ENCODE measurements at regions not wholly inside any gene's neighbourhood (a gene's known extent, or its start where the extent isn't known, plus 50 kb on each side); places are given as distances from the start of the nearest gene placed in this dataset.

- TF ChIP-seq EZH2phosphoT487 (IDR thresholded peaks at IDR 0.05; ENCODE audit: low read depth) = no peak
- no peak overlapping the region for H3K9ac ChIP-seq (ENCODE audit: low read length)
- no peaks in the 10 kb centered on the region for H3K27me3 ChIP-seq (ENCODE audit: low read depth, low read length)
- no peaks in the 10 kb centered on the region for H3K36me3 ChIP-seq (replicated peaks; ENCODE audit: low read depth, low read length)
- no peaks in the 10 kb centered on the region for H4K20me1 ChIP-seq (ENCODE audit: insufficient read depth, low read length)
- no peak overlapping the region for H2AFZ ChIP-seq (ENCODE audit: low read depth, low read length)
- no peaks in the 10 kb centered on the region for H3K79me2 ChIP-seq (ENCODE audit: low read length)
- H3K4me1 ChIP-seq (ENCODE audit: low read length) = no peaks in the 10 kb centered on the region
- no peak overlapping the region for H3K4me3 ChIP-seq (ENCODE audit: low read length)
- H3K9me3 ChIP-seq (ENCODE audit: insufficient read depth, low read length) = no peaks in the 10 kb centered on the region
- no peak overlapping the region for H3K4me2 ChIP-seq (ENCODE audit: low read length)
- no peak overlapping the region for H3K27ac ChIP-seq (ENCODE audit: low read length)
These were observed 759.0 kb downstream of the SLITRK6 start for GRCh38 chr13:85040215-85040614.

GRCh38 chr13:85031771-85032170, 767.4 kb downstream of the SLITRK6 start:
- Histone ChIP-seq H3K4me3 (ENCODE audit: low read length) (no peak overlapping the region), H3K9ac (ENCODE audit: low read length) (no peak overlapping the region), H4K20me1 (ENCODE audit: insufficient read depth, low read length) (no peaks in the 10 kb centered on the region), H3K27ac (ENCODE audit: low read length) (no peak overlapping the region), H2AFZ (ENCODE audit: low read depth, low read length) (no peak overlapping the region), H3K4me1 (ENCODE audit: low read length) (no peaks in the 10 kb centered on the region), H3K27me3 (ENCODE audit: low read depth, low read length) (no peaks in the 10 kb centered on the region), H3K79me2 (ENCODE audit: low read length) (no peaks in the 10 kb centered on the region), H3K4me2 (ENCODE audit: low read length) (no peak overlapping the region), H3K36me3 (replicated peaks; ENCODE audit: low read depth, low read length) (no peaks in the 10 kb centered on the region), H3K9me3 (ENCODE audit: insufficient read depth, low read length) (no peaks in the 10 kb centered on the region)
- no peak for TF ChIP-seq EZH2phosphoT487 (IDR thresholded peaks at IDR 0.05; ENCODE audit: low read depth)
- no peak for TF ChIP-seq CTCF (IDR thresholded peaks at IDR 0.05; ENCODE audit: low read depth, low read length)

- H3K27me3 ChIP-seq (ENCODE audit: low read depth, low read length) = no peaks in the 10 kb centered on the region
- H3K4me1 ChIP-seq (ENCODE audit: low read length) = no peaks in the 10 kb centered on the region
- H3K4me3 ChIP-seq (ENCODE audit: low read length) = no peak overlapping the region
- TF ChIP-seq CTCF (IDR thresholded peaks at IDR 0.05; ENCODE audit: low read depth, low read length) (no peak), EZH2phosphoT487 (IDR thresholded peaks at IDR 0.05; ENCODE audit: low read depth) (no peak)
- H3K27ac ChIP-seq (ENCODE audit: low read length) = no peak overlapping the region
- no peaks in the 10 kb centered on the region for H3K36me3 ChIP-seq (replicated peaks; ENCODE audit: low read depth, low read length)
- H3K9me3 ChIP-seq (ENCODE audit: insufficient read depth, low read length) = no peaks in the 10 kb centered on the region; the same call in 1 of the 2 replicates
- no peaks in the 10 kb centered on the region for H3K79me2 ChIP-seq (ENCODE audit: low read length)
- H3K4me2 ChIP-seq (ENCODE audit: low read length) = no peak overlapping the region
- no peak overlapping the region for H3K9ac ChIP-seq (ENCODE audit: low read length)
- H4K20me1 ChIP-seq (ENCODE audit: insufficient read depth, low read length) = no peaks in the 10 kb centered on the region
- H2AFZ ChIP-seq (ENCODE audit: low read depth, low read length) = no peak overlapping the region
These were observed 771.2 kb downstream of the SLITRK6 start for GRCh38 chr13:85028035-85028434.

- Histone ChIP-seq H3K27ac (ENCODE audit: low read length) (no peak overlapping the region), H3K9me3 (ENCODE audit: insufficient read depth, low read length) (no peaks in the 10 kb centered on the region; the same call in 1 of the 2 replicates), H2AFZ (ENCODE audit: low read depth, low read length) (no peak overlapping the region), H4K20me1 (ENCODE audit: insufficient read depth, low read length) (no peaks in the 10 kb centered on the region), H3K4me3 (ENCODE audit: low read length) (no peak overlapping the region), H3K36me3 (replicated peaks; ENCODE audit: low read depth, low read length) (no peaks in the 10 kb centered on the region), H3K27me3 (ENCODE audit: low read depth, low read length) (no peaks in the 10 kb centered on the region), H3K79me2 (ENCODE audit: low read length) (no peaks in the 10 kb centered on the region), H3K4me2 (ENCODE audit: low read length) (no peak overlapping the region), H3K4me1 (ENCODE audit: low read length) (no peaks in the 10 kb centered on the region), H3K9ac (ENCODE audit: low read length) (no peak overlapping the region)
- TF ChIP-seq EZH2phosphoT487 (IDR thresholded peaks at IDR 0.05; ENCODE audit: low read depth) (no peak), CTCF (IDR thresholded peaks at IDR 0.05; ENCODE audit: low read depth, low read length) (no peak)
These were observed 780.1 kb downstream of the SLITRK6 start for GRCh38 chr13:85019121-85019520.

GRCh38 chr13:85013006-85013405, 786.2 kb downstream of the SLITRK6 start:
- TF ChIP-seq CTCF (IDR thresholded peaks at IDR 0.05; ENCODE audit: low read depth, low read length) (no peak), EZH2phosphoT487 (IDR thresholded peaks at IDR 0.05; ENCODE audit: low read depth) (no peak)
- H3K79me2 ChIP-seq (ENCODE audit: low read length) = no peaks in the 10 kb centered on the region
- H3K27me3 ChIP-seq (ENCODE audit: low read depth, low read length) = no peaks in the 10 kb centered on the region
- no peak overlapping the region for H2AFZ ChIP-seq (ENCODE audit: low read depth, low read length)
- H3K27ac ChIP-seq (ENCODE audit: low read length) = no peak overlapping the region
- no peaks in the 10 kb centered on the region for H3K4me1 ChIP-seq (ENCODE audit: low read length)
- H3K36me3 ChIP-seq (replicated peaks; ENCODE audit: low read depth, low read length) = no peaks in the 10 kb centered on the region
- no peak overlapping the region for H3K4me3 ChIP-seq (ENCODE audit: low read length)
- H3K9me3 ChIP-seq (ENCODE audit: insufficient read depth, low read length) = no peaks in the 10 kb centered on the region
- H3K9ac ChIP-seq (ENCODE audit: low read length) = no peak overlapping the region
- H4K20me1 ChIP-seq (ENCODE audit: insufficient read depth, low read length) = no peaks in the 10 kb centered on the region
- no peak overlapping the region for H3K4me2 ChIP-seq (ENCODE audit: low read length)
